C4-2B (cell line): ENCODE measurements at regions not wholly inside any gene's neighbourhood (a gene's known extent, or its start where the extent isn't known, plus 50 kb on each side); places are given as distances from the start of the nearest gene placed in this dataset.
"Not testable (repeated sequence)": the region's sequence is repeated elsewhere in the genome, so short reads cannot be mapped to it uniquely, and the experiment has no call there.

Source experiments
- ZFX ChIP-seq: fragments of 450-650 bp; IDR thresholded peaks from 2 replicates; pipeline ENCODE4 v1.6.1; 2017
- TF ChIP-seq, protein P1 (sequence below): fragments of 450-650 bp; conservative IDR thresholded peaks from 2 replicates; pipeline ENCODE4 v1.5.1; 2017; ENCODE audit warnings: mild to moderate bottlenecking

GRCh38 chr10:109801191-109801590 lies 122.1 kb downstream of the XPNPEP1 start:
- TF ChIP-seq, protein P1, sequence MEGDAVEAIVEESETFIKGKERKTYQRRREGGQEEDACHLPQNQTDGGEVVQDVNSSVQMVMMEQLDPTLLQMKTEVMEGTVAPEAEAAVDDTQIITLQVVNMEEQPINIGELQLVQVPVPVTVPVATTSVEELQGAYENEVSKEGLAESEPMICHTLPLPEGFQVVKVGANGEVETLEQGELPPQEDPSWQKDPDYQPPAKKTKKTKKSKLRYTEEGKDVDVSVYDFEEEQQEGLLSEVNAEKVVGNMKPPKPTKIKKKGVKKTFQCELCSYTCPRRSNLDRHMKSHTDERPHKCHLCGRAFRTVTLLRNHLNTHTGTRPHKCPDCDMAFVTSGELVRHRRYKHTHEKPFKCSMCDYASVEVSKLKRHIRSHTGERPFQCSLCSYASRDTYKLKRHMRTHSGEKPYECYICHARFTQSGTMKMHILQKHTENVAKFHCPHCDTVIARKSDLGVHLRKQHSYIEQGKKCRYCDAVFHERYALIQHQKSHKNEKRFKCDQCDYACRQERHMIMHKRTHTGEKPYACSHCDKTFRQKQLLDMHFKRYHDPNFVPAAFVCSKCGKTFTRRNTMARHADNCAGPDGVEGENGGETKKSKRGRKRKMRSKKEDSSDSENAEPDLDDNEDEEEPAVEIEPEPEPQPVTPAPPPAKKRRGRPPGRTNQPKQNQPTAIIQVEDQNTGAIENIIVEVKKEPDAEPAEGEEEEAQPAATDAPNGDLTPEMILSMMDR: not testable (repeated sequence)
- not testable (repeated sequence) for TF ChIP-seq ZFX
